ENCODE measurements at regions not wholly inside any gene's neighbourhood (a gene's known extent, or its start where the extent isn't known, plus 50 kb on each side); places are given as distances from the start of the nearest gene placed in this dataset.

DNA sequence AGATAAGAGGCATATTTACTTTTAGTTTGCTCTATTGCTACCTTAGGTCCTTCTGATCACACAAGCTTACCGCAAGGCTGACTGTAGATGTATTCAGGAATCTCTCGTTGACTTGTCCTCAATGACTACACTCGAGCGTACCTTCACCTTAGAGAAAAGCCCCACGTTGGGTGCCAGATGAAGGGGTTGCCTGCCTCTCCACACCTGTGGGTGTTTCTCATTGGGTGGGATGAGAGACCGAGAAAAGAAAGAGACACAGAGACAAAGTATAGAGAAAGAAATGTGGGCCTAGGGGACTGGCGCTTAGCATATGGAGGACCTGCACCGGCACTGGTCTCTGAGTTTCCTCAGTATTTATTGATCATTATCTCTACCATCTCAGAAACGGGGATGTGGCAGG lies 51.8 kb downstream of the ASCL4 start:
- H3K4me3 ChIP-seq (ENCODE audit: low read length): no peak overlapping the region
- TF ChIP-seq ZNF274 (IDR thresholded peaks at IDR 0.05; ENCODE audit: low read depth, low read length): no peak

DNA sequence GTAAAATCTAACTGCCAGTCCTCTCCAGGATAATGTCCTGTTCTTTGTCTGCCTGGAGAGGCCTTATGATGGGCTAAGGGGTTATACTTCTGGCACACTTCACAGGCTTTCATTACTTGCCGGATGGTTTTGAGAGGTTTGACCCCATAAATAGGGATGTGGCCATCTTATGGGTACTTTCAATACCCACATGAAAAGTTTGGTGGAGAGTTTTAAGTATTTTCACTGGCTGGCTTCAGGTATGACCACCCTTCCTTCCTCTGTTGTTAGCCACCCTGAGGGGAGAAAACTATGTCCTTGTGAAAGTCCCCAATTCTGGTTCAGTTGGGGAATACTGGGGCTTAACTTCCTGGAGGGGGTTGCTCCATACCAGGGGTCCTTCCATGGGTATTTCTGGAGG lies 54.8 kb downstream of the ASCL4 start:
- H3K4me3 ChIP-seq (ENCODE audit: low read length): no peak overlapping the region
- TF ChIP-seq ZNF274 (IDR thresholded peaks at IDR 0.05; ENCODE audit: low read depth, low read length): no peak

DNA sequence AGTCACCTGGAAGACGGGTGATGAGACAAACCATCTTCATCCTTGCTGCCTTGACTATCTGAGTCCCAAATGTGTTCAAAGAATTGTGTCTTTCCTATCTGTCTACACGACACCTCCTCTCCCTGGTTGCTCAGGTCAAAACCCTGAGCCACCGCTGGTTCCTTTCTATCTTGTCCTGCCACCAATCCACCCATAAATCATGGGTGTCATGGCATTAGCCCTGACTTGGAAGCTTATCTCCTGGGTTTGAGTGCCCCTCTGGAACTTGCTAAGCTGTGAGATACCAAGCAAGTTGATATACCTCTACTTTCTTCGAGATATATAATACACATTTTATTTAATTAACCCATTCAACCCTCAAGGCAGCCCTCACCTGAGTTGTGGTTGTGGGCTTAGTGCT lies 57.9 kb downstream of the ASCL4 start:
- H3K4me3 ChIP-seq (ENCODE audit: low read length): no peak overlapping the region
- no peak for TF ChIP-seq ZNF274 (IDR thresholded peaks at IDR 0.05; ENCODE audit: low read depth, low read length)

DNA sequence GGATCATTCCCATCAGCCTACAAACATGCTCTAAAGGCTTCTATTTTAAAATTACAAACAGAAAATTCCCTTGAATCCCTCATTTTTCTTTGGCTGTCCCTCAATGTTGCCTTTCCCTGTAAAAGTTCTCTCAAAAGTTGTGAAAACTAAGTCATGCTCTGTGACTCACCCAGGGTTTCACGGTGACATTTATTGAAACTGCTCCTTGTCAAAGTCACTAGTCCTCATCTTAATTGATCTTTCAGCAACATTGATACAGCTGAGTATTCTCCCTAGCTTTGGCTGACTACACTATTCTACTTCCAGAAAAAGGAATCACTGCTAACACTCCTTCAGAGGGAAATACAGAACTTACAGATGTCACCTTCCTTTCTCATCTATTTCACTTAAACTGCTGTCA lies 65.7 kb downstream of the ASCL4 start:
- no peak overlapping the region for H3K4me3 ChIP-seq (ENCODE audit: low read length)
- no peak for TF ChIP-seq ZNF274 (IDR thresholded peaks at IDR 0.05; ENCODE audit: low read depth, low read length)

GRCh38 chr12:107843351-107844311 lies 69.1 kb downstream of the ASCL4 start:
- no peak for TF ChIP-seq ZNF274 (IDR thresholded peaks at IDR 0.05; ENCODE audit: low read depth, low read length)
- H3K4me3 ChIP-seq (ENCODE audit: low read length): no peak overlapping the region

- TF ChIP-seq ZNF274 (IDR thresholded peaks at IDR 0.05; ENCODE audit: low read depth, low read length): no peak
- no peak overlapping the region for H3K4me3 ChIP-seq (ENCODE audit: low read length)
Observed at GRCh38 chr12:107844312-107844921, 69.9 kb downstream of the ASCL4 start.

- no peak overlapping the region for H3K4me3 ChIP-seq (ENCODE audit: low read length)
- TF ChIP-seq ZNF274 (IDR thresholded peaks at IDR 0.05; ENCODE audit: low read depth, low read length): no peak
Observed at GRCh38 chr12:107845226-107845979, 70.9 kb downstream of the ASCL4 start.

DNA sequence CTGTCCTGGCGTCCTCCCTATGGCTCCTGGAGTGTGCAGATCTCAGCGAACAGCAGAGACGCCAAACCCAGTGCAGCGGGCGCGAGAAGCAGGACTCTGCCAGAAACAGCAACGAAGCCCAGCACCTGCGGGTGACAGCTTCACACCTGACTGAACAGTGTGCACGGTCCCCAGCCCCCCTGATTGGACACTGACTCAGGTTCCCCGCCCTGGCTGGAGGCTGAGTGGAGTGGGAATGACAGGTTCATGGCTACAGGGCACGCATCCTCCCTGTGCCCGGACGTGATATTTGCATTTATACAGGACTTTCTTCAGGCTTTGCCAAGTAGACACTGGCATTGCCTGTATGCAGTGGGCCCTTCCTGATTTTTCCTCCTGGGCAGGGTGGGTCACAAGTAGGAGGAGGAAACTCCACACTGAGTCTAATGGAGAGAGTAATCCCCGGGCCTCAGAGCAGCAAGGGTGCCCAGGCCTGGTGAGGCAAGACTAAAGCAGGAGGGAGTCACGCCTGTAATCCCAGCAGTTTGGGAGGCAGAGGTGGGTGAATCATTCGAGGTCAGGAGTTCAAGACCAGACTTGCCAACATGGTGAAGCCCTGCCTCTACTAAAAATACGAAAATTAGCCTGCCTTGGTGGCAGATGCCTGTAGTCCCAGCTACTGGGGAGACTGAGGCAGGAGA lies 71.6 kb downstream of the ASCL4 start:
- no peak for TF ChIP-seq ZNF274 (IDR thresholded peaks at IDR 0.05; ENCODE audit: low read depth, low read length)
- H3K4me3 ChIP-seq (ENCODE audit: low read length): no peak overlapping the region

- no peak for TF ChIP-seq ZNF274 (IDR thresholded peaks at IDR 0.05; ENCODE audit: low read depth, low read length)
Observed at GRCh38 chr12:107847430-107847829, 72.9 kb downstream of the ASCL4 start.

GRCh38 chr12:107847830-107848229 lies 73.3 kb downstream of the ASCL4 start:
- H3K4me3 ChIP-seq (ENCODE audit: low read length): no peak overlapping the region
- TF ChIP-seq ZNF274 (IDR thresholded peaks at IDR 0.05; ENCODE audit: low read depth, low read length): no peak

More at GRCh38 chr12:107847430-107847829, 72.9 kb downstream of the ASCL4 start:
- no peak overlapping the region for H3K4me3 ChIP-seq (ENCODE audit: low read length)

- no peak for TF ChIP-seq ZNF274 (IDR thresholded peaks at IDR 0.05; ENCODE audit: low read depth, low read length)
- H3K4me3 ChIP-seq (ENCODE audit: low read length): no peak overlapping the region
Observed at GRCh38 chr12:107853479-107853878, 79.0 kb downstream of the ASCL4 start.

DNA sequence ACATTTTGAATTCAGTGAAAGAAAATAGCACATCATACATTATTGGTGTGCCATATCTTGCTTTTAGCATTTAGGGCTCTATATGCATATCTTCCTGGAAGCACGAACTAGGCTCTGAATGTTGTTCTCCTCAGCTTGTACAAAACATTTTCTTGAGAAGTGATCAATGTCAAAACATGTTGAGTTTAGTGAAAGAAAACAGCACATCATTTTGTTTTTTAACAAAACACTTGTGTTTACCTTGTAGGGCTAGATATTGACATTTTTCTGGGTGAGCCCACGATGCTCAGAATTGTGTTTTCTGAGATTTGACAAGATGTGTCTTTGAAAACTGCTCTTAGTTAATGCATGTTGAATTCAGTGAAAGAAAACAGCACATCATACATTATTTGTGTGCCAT lies 81.0 kb downstream of the ASCL4 start:
- no peak overlapping the region for H3K4me3 ChIP-seq (ENCODE audit: low read length)
- TF ChIP-seq ZNF274 (IDR thresholded peaks at IDR 0.05; ENCODE audit: low read depth, low read length): no peak

- no peak for TF ChIP-seq ZNF274 (IDR thresholded peaks at IDR 0.05; ENCODE audit: low read depth, low read length)
- no peak overlapping the region for H3K4me3 ChIP-seq (ENCODE audit: low read length)
Observed at GRCh38 chr12:107856096-107856495, 81.6 kb downstream of the ASCL4 start.

DNA sequence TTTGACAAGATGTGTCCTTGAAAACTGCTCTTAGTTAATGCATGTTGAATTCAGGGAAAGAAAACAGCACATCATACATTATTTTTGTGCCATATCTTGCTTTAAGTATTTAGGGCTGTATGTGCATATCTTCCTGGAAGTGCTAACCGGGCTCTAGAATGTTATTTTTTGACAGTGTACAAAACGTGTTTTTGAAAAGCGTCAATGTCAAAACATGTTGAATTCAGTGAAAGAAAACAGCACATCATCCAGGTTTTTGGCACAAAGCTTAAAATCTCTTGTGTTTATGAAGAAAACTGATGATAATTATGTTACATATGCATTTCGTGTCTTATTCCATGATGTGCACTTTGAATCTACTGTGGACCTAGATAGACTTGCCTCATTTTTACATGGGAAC lies 82.7 kb downstream of the ASCL4 start:
- H3K4me3 ChIP-seq (ENCODE audit: low read length): no peak overlapping the region
- TF ChIP-seq ZNF274 (IDR thresholded peaks at IDR 0.05; ENCODE audit: low read depth, low read length): no peak
